ENCODE measurements at regions not wholly inside any gene's neighbourhood (a gene's known extent, or its start where the extent isn't known, plus 50 kb on each side); places are given as distances from the start of the nearest gene placed in this dataset.

- TF ChIP-seq ZNF302 (CRISPR knock-in tag; IDR thresholded peaks at IDR 0.05) = no peak
- TF ChIP-seq MAFK (IDR thresholded peaks at IDR 0.05; ENCODE audit: partially characterized antibody) = peak; percentile 62
- no peak for TF ChIP-seq HEYL (CRISPR knock-in tag; IDR thresholded peaks at IDR 0.05)
- no peak for TF ChIP-seq MAZ (IDR thresholded peaks at IDR 0.05; ENCODE audit: borderline replicate concordance, low read depth, low read length)
- H3K4me2 ChIP-seq = no peak overlapping the region
- H3K4me3 ChIP-seq = no peak overlapping the region
- DNase-seq (ENCODE audit: low read depth in 1 of 2, low spot score in 1 of 2) (no peak), ATAC-seq (no peak), FAIRE-seq (no peak)
- POLR2A ChIA-PET = no interaction called here
- no peak overlapping the region for H3K27ac ChIP-seq
- no peaks in the 10 kb centered on the region for H3K9me3 ChIP-seq
- 0% methylated on average over 1 of the region's 1 CpG for WGBS (ENCODE audit: missing lambda C conversion rate)
- CTCF ChIA-PET = no interaction called here
- H3K4me1 ChIP-seq = no peaks in the 10 kb centered on the region
Measured at GRCh38 chr15:46701346-46701745, 1016.0 kb upstream of the SEMA6D start.

GRCh38 chr15:46701896-46702295 lies 1015.4 kb upstream of the SEMA6D start:
- Histone ChIP-seq H3K4me3 (no peak overlapping the region), H3K9me3 (no peaks in the 10 kb centered on the region), H3K27ac (no peak overlapping the region), H3K4me2 (no peak overlapping the region), H3K4me1 (no peaks in the 10 kb centered on the region)
- TF ChIP-seq CBX2 (IDR thresholded peaks at IDR 0.05; ENCODE audit: borderline replicate concordance, low read depth) (no peak), ZSCAN20 (CRISPR knock-in tag; IDR thresholded peaks at IDR 0.05) (no peak), ATOH8 (CRISPR knock-in tag; IDR thresholded peaks at IDR 0.05; ENCODE audit: low read depth) (no peak), HOXA7 (CRISPR knock-in tag; IDR thresholded peaks at IDR 0.05) (no peak), CHD2 (IDR thresholded peaks at IDR 0.05; ENCODE audit: low read length, partially characterized antibody) (no peak), ZFP36 (IDR thresholded peaks at IDR 0.05; ENCODE audit: borderline replicate concordance, partially characterized antibody) (no peak), ZC3H11A (IDR thresholded peaks at IDR 0.05) (no peak), TFCP2L1 (CRISPR knock-in tag; IDR thresholded peaks at IDR 0.05) (no peak), TP53 (CRISPR knock-in tag; IDR thresholded peaks at IDR 0.05) (no peak), POLR2AphosphoS2 (conservative IDR thresholded peaks at IDR 0.05; ENCODE audit: low read length) (no peak)
- ATAC-seq (no peak), DNase-seq (ENCODE audit: low read depth in 1 of 2, low spot score in 1 of 2) (no peak), FAIRE-seq (no peak)
- ChIA-PET POLR2A (no interaction called here), CTCF (no interaction called here)
- 2% methylated on average over 4 of the region's 4 CpGs for WGBS (ENCODE audit: missing lambda C conversion rate)

- 16% methylated on average over 9 of the region's 9 CpGs for WGBS (ENCODE audit: missing lambda C conversion rate)
- CTCF ChIA-PET = no interaction called here
- TF ChIP-seq POLR2A (IDR thresholded peaks at IDR 0.05; ENCODE audit: low read length) = no peak
- no peak for TF ChIP-seq MAFK (IDR thresholded peaks at IDR 0.05; ENCODE audit: partially characterized antibody)
- no peak for TF ChIP-seq MAZ (IDR thresholded peaks at IDR 0.05; ENCODE audit: borderline replicate concordance, low read depth, low read length)
- TF ChIP-seq FOXS1 (CRISPR knock-in tag; IDR thresholded peaks at IDR 0.05) = no peak
- TF ChIP-seq NFE2L2 (conservative IDR thresholded peaks at IDR 0.05; ENCODE audit: low read length) = no peak
- TF ChIP-seq PHF8 (IDR thresholded peaks at IDR 0.05; ENCODE audit: borderline replicate concordance, low read depth) = no peak
- no peak for TF ChIP-seq NR3C1 (IDR thresholded peaks at IDR 0.05)
- no peak for TF ChIP-seq RFX5 (IDR thresholded peaks at IDR 0.05)
- TF ChIP-seq FOSB (CRISPR knock-in tag; IDR thresholded peaks at IDR 0.05) = no peak
- TF ChIP-seq ZC3H11A (IDR thresholded peaks at IDR 0.05) = no peak
- TF ChIP-seq RAD21 (conservative IDR thresholded peaks at IDR 0.05 in 1 of 2, IDR thresholded peaks at IDR 0.05 in 1 of 2) = no peak
- no peak for TF ChIP-seq ZNF302 (CRISPR knock-in tag; IDR thresholded peaks at IDR 0.05)
- TF ChIP-seq CHD4 (IDR thresholded peaks at IDR 0.05; ENCODE audit: borderline replicate concordance) = no peak
- no peak for TF ChIP-seq KDM1A (IDR thresholded peaks at IDR 0.05; ENCODE audit: low read depth)
- TF ChIP-seq JUNB (IDR thresholded peaks at IDR 0.05) = no peak
- FAIRE-seq (no peak), ATAC-seq (no peak), DNase-seq (ENCODE audit: low read depth in 1 of 2, low spot score in 1 of 2) (no peak)
- no peak overlapping the region for H3K4me3 ChIP-seq
- H3K9me3 ChIP-seq = no peaks in the 10 kb centered on the region
- H3K4me2 ChIP-seq = no peak overlapping the region
- H3K27ac ChIP-seq = no peak overlapping the region
- H3K4me1 ChIP-seq = no peaks in the 10 kb centered on the region
- POLR2A ChIA-PET = no interaction called here
Measured at GRCh38 chr15:46703020-46703861, 1014.1 kb upstream of the SEMA6D start.

Data from A549 (cell line).